GM23338 (cell line): ENCODE measurements at regions not wholly inside any gene's neighbourhood (a gene's known extent, or its start where the extent isn't known, plus 50 kb on each side); places are given as distances from the start of the nearest gene placed in this dataset.

Source experiments
- ATAC-seq: fragments of 200-7000 bp; cut with Tn5 transposase; 3 replicates; pipeline ENCODE4 v1.9.1; 2020
- DNase-seq: peaks from one replicate; pipeline ENCODE4 v3.0.0-alpha.2; 2015; ENCODE audit warnings: low spot score
- H2AFZ ChIP-seq: fragments of 200-600 bp; sonication (generic); 2 replicates; pipeline ENCODE4 v1.8.0; 2016; ENCODE audit warnings: antibody characterized with exemption, mild to moderate bottlenecking, moderate library complexity
- H3F3A ChIP-seq: fragments of 200-600 bp; sonication (generic); replicated peaks from 2 replicates; pipeline ENCODE4 v1.8.0; 2017; ENCODE audit warnings: antibody characterized with exemption, mixed run types, low read depth
- H3K27ac ChIP-seq: fragments of 200-600 bp; sonication (generic); 2 replicates; pipeline ENCODE4 v1.6.1; 2016; ENCODE audit warnings: low read depth
- H3K27me3 ChIP-seq: fragments of 200-600 bp; sonication (generic); 2 replicates; pipeline ENCODE4 v1.8.0; 2016; ENCODE audit warnings: mild to moderate bottlenecking, mixed run types, moderate library complexity; ENCODE audit not compliant: insufficient read depth
- H3K36me3 ChIP-seq: fragments of 200-600 bp; sonication (generic); 2 replicates; pipeline ENCODE4 v1.8.0; 2016; ENCODE audit warnings: mild to moderate bottlenecking; ENCODE audit not compliant: insufficient read depth
- H3K4me1 ChIP-seq: fragments of 200-600 bp; sonication (generic); 2 replicates; pipeline ENCODE4 v1.8.0; 2016; ENCODE audit warnings: mild to moderate bottlenecking, moderate library complexity; ENCODE audit not compliant: insufficient read depth
- H3K4me2 ChIP-seq: fragments of 200-600 bp; sonication (generic); 2 replicates; pipeline ENCODE4 v1.7.1; 2017; ENCODE audit warnings: mixed run types
- H3K4me3 ChIP-seq: fragments of 200-600 bp; sonication (generic); 2 replicates; pipeline ENCODE4 v1.6.1; 2016; ENCODE audit warnings: mixed run types
- H3K79me2 ChIP-seq: fragments of 200-600 bp; sonication (generic); replicated peaks from 2 replicates; pipeline ENCODE4 v1.8.0; 2017; ENCODE audit warnings: mild to moderate bottlenecking; ENCODE audit not compliant: insufficient read depth
- H3K9me2 ChIP-seq: fragments of 200-600 bp; sonication (generic); 2 replicates; pipeline ENCODE4 v1.8.0; 2017; ENCODE audit not compliant: insufficient read depth
- H4K20me1 ChIP-seq: fragments of 200-600 bp; sonication (generic); replicated peaks from 2 replicates; pipeline ENCODE4 v1.8.0; 2017; ENCODE audit warnings: mild to moderate bottlenecking; ENCODE audit not compliant: insufficient read depth
- H3K27ac Mint-ChIP-seq: 2 replicates; pipeline ENCODE4 v1.8.0; 2020; ENCODE audit warnings: inconsistent platforms, mild to moderate bottlenecking, moderate library complexity, mixed read lengths
- H3K27me3 Mint-ChIP-seq: 3 replicates; pipeline ENCODE4 v1.8.0; 2022; ENCODE audit warnings: low read depth, mild to moderate bottlenecking, moderate library complexity, mixed read lengths, inconsistent platforms; ENCODE audit not compliant: insufficient read depth, poor library complexity
- H3K36me3 Mint-ChIP-seq: 3 replicates; pipeline ENCODE4 v1.8.0; 2021; ENCODE audit warnings: low read depth, mild to moderate bottlenecking, inconsistent platforms, moderate library complexity, mixed read lengths
- H3K4me1 Mint-ChIP-seq: 3 replicates; pipeline ENCODE4 v1.8.0; 2020; ENCODE audit warnings: mild to moderate bottlenecking, inconsistent platforms, mixed read lengths
- H3K4me3 Mint-ChIP-seq: 3 replicates; pipeline ENCODE4 v1.8.0; 2021; ENCODE audit warnings: moderate library complexity, mild to moderate bottlenecking, inconsistent platforms, mixed read lengths
- H3K9me3 Mint-ChIP-seq: 3 replicates; pipeline ENCODE4 v1.8.0; 2020; ENCODE audit warnings: moderate library complexity, mild to moderate bottlenecking, inconsistent platforms, mixed read lengths
- CREB1 ChIP-seq: fragments of 250-450 bp; sonication (Bioruptor Pico); IDR thresholded peaks from 2 replicates; pipeline ENCODE4 v1.5.0; 2020; ENCODE audit warnings: low read depth, mild to moderate bottlenecking, moderate library complexity
- EZH2 ChIP-seq: fragments of 200-600 bp; sonication (generic); IDR thresholded peaks from one replicate; pipeline ENCODE4 v1.8.0; 2017; ENCODE audit warnings: antibody characterized with exemption, mild to moderate bottlenecking, low read depth; ENCODE audit not compliant: unreplicated experiment
- EZH2phosphoT487 ChIP-seq: fragments of 200-600 bp; sonication (generic); IDR thresholded peaks from one replicate; pipeline ENCODE4 v1.8.1; 2018; ENCODE audit warnings: antibody characterized with exemption; ENCODE audit not compliant: unreplicated experiment
- JUNB ChIP-seq: IDR thresholded peaks from one replicate; pipeline ENCODE4 v1.6.1; 2016; ENCODE audit warnings: antibody characterized with exemption; ENCODE audit not compliant: unreplicated experiment
- NANOG ChIP-seq: IDR thresholded peaks from 2 replicates; pipeline ENCODE4 v1.6.1; 2016; ENCODE audit warnings: antibody characterized with exemption, borderline replicate concordance
- POLR2AphosphoS5 ChIP-seq: IDR thresholded peaks from 2 replicates; pipeline ENCODE4 v1.6.1; 2016; ENCODE audit warnings: antibody characterized with exemption, low read depth
- STAT1 ChIP-seq: IDR thresholded peaks from one replicate; pipeline ENCODE4 v1.6.1; 2016; ENCODE audit warnings: antibody characterized with exemption; ENCODE audit not compliant: unreplicated experiment
- ZNF114 ChIP-seq: fragments of 250-450 bp; sonication (Bioruptor Pico); IDR thresholded peaks from 2 replicates; pipeline ENCODE4 v1.5.0; 2020; ENCODE audit warnings: mild to moderate bottlenecking, moderate library complexity
- ZNF331 ChIP-seq: fragments of 250-450 bp; sonication (Bioruptor Pico); IDR thresholded peaks from 2 replicates; pipeline ENCODE4 v1.5.0; 2020; ENCODE audit warnings: low read depth, mild to moderate bottlenecking, moderate library complexity
- TF ChIP-seq, protein P1 (sequence below), 2 experiments: fragments of 200-600 bp in 1 of 2; sonication (generic) in 1 of 2; conservative IDR thresholded peaks; 2 replicates each; pipeline versions ENCODE4 v1.5.1 to v1.6.1; 2016 to 2017; ENCODE audit warnings: antibody characterized with exemption in 2 of 2, low read depth in 2 of 2, mild to moderate bottlenecking in 2 of 2, moderate library complexity in 1 of 2
- TF ChIP-seq, protein P2 (sequence below): fragments of 250-450 bp; sonication (Bioruptor Pico); IDR thresholded peaks from 2 replicates; pipeline ENCODE4 v1.5.0; 2020; ENCODE audit warnings: mild to moderate bottlenecking, moderate library complexity
- TF ChIP-seq, protein P3 (sequence below): IDR thresholded peaks from 2 replicates; pipeline ENCODE4 v1.6.1; 2016; ENCODE audit warnings: antibody characterized with exemption
- TF ChIP-seq, protein P4 (sequence below): IDR thresholded peaks from one replicate; pipeline ENCODE4 v1.6.1; 2018; ENCODE audit warnings: antibody characterized with exemption; ENCODE audit not compliant: unreplicated experiment

DNA sequence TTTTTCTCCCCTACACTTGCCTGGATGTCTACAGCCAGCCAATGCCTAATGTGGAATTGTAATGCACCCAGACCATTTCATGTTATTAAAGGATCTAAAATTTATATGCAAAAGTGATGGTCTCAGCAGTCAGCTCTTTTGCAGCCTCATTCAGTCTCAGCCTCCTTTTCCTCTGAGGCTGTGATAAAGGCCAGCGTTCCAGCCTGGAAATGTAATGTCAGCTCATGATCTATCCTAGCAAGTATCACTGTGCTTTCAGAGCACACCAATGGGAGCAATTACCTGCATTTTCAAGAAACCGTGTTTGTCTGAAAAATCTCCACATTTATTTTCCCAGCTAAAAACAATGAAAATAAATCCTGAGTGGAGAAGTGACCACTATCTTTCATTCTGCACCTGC is 274.6 kb downstream of the CDH20 start:
- ATAC-seq = no peak
- H3K4me3 ChIP-seq = no peak overlapping the region
- no peaks in the 10 kb centered on the region for H4K20me1 ChIP-seq
- no peak overlapping the region for H3K4me2 ChIP-seq
- Mint-ChIP-seq H3K27ac (no peak overlapping the region), H3K36me3 (peaks cover 24% of the 10 kb centered on the region), H3K4me1 (peaks cover 28% of the 10 kb centered on the region), H3K9me3 (peaks cover 26% of the 10 kb centered on the region), H3K27me3 (no peaks in the 10 kb centered on the region), H3K4me3 (no peak overlapping the region)
- H3K4me1 ChIP-seq = peaks cover 32% of the 10 kb centered on the region
- H2AFZ ChIP-seq = no peak overlapping the region
- no peaks in the 10 kb centered on the region for H3F3A ChIP-seq
- DNase-seq = no peak
- H3K36me3 ChIP-seq = peaks cover 1% of the 10 kb centered on the region; the same call in 1 of the 2 replicates
- TF ChIP-seq POLR2AphosphoS5 (no peak), EZH2phosphoT487 (no peak), JUNB (no peak), ZNF114 (CRISPR knock-in tag) (no peak), NANOG (no peak), STAT1 (no peak), EZH2 (no peak), ZNF331 (CRISPR knock-in tag) (no peak), CREB1 (CRISPR knock-in tag) (no peak)
- TF ChIP-seq, protein P1, sequence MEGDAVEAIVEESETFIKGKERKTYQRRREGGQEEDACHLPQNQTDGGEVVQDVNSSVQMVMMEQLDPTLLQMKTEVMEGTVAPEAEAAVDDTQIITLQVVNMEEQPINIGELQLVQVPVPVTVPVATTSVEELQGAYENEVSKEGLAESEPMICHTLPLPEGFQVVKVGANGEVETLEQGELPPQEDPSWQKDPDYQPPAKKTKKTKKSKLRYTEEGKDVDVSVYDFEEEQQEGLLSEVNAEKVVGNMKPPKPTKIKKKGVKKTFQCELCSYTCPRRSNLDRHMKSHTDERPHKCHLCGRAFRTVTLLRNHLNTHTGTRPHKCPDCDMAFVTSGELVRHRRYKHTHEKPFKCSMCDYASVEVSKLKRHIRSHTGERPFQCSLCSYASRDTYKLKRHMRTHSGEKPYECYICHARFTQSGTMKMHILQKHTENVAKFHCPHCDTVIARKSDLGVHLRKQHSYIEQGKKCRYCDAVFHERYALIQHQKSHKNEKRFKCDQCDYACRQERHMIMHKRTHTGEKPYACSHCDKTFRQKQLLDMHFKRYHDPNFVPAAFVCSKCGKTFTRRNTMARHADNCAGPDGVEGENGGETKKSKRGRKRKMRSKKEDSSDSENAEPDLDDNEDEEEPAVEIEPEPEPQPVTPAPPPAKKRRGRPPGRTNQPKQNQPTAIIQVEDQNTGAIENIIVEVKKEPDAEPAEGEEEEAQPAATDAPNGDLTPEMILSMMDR (conservative IDR thresholded peaks at IDR 0.05; ENCODE audit: low read depth in 2 of 2) = no peak
- TF ChIP-seq, protein P2, sequence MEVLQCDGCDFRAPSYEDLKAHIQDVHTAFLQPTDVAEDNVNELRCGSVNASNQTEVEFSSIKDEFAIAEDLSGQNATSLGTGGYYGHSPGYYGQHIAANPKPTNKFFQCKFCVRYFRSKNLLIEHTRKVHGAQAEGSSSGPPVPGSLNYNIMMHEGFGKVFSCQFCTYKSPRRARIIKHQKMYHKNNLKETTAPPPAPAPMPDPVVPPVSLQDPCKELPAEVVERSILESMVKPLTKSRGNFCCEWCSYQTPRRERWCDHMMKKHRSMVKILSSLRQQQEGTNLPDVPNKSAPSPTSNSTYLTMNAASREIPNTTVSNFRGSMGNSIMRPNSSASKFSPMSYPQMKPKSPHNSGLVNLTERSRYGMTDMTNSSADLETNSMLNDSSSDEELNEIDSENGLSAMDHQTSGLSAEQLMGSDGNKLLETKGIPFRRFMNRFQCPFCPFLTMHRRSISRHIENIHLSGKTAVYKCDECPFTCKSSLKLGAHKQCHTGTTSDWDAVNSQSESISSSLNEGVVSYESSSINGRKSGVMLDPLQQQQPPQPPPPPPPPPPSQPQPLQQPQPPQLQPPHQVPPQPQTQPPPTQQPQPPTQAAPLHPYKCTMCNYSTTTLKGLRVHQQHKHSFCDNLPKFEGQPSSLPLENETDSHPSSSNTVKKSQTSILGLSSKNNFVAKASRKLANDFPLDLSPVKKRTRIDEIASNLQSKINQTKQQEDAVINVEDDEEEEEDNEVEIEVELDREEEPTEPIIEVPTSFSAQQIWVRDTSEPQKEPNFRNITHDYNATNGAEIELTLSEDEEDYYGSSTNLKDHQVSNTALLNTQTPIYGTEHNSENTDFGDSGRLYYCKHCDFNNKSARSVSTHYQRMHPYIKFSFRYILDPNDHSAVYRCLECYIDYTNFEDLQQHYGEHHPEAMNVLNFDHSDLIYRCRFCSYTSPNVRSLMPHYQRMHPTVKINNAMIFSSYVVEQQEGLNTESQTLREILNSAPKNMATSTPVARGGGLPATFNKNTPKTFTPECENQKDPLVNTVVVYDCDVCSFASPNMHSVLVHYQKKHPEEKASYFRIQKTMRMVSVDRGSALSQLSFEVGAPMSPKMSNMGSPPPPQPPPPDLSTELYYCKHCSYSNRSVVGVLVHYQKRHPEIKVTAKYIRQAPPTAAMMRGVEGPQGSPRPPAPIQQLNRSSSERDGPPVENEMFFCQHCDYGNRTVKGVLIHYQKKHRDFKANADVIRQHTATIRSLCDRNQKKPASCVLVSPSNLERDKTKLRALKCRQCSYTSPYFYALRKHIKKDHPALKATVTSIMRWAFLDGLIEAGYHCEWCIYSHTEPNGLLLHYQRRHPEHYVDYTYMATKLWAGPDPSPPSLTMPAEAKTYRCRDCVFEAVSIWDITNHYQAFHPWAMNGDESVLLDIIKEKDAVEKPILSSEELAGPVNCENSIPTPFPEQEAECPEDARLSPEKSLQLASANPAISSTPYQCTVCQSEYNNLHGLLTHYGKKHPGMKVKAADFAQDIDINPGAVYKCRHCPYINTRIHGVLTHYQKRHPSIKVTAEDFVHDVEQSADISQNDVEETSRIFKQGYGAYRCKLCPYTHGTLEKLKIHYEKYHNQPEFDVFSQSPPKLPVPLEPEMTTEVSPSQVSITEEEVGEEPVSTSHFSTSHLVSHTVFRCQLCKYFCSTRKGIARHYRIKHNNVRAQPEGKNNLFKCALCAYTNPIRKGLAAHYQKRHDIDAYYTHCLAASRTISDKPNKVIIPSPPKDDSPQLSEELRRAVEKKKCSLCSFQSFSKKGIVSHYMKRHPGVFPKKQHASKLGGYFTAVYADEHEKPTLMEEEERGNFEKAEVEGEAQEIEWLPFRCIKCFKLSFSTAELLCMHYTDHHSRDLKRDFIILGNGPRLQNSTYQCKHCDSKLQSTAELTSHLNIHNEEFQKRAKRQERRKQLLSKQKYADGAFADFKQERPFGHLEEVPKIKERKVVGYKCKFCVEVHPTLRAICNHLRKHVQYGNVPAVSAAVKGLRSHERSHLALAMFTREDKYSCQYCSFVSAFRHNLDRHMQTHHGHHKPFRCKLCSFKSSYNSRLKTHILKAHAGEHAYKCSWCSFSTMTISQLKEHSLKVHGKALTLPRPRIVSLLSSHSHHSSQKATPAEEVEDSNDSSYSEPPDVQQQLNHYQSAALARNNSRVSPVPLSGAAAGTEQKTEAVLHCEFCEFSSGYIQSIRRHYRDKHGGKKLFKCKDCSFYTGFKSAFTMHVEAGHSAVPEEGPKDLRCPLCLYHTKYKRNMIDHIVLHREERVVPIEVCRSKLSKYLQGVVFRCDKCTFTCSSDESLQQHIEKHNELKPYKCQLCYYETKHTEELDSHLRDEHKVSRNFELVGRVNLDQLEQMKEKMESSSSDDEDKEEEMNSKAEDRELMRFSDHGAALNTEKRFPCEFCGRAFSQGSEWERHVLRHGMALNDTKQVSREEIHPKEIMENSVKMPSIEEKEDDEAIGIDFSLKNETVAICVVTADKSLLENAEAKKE (CRISPR knock-in tag) = no peak
- TF ChIP-seq, protein P3, sequence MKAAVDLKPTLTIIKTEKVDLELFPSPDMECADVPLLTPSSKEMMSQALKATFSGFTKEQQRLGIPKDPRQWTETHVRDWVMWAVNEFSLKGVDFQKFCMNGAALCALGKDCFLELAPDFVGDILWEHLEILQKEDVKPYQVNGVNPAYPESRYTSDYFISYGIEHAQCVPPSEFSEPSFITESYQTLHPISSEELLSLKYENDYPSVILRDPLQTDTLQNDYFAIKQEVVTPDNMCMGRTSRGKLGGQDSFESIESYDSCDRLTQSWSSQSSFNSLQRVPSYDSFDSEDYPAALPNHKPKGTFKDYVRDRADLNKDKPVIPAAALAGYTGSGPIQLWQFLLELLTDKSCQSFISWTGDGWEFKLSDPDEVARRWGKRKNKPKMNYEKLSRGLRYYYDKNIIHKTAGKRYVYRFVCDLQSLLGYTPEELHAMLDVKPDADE = no peak
- TF ChIP-seq, protein P4, sequence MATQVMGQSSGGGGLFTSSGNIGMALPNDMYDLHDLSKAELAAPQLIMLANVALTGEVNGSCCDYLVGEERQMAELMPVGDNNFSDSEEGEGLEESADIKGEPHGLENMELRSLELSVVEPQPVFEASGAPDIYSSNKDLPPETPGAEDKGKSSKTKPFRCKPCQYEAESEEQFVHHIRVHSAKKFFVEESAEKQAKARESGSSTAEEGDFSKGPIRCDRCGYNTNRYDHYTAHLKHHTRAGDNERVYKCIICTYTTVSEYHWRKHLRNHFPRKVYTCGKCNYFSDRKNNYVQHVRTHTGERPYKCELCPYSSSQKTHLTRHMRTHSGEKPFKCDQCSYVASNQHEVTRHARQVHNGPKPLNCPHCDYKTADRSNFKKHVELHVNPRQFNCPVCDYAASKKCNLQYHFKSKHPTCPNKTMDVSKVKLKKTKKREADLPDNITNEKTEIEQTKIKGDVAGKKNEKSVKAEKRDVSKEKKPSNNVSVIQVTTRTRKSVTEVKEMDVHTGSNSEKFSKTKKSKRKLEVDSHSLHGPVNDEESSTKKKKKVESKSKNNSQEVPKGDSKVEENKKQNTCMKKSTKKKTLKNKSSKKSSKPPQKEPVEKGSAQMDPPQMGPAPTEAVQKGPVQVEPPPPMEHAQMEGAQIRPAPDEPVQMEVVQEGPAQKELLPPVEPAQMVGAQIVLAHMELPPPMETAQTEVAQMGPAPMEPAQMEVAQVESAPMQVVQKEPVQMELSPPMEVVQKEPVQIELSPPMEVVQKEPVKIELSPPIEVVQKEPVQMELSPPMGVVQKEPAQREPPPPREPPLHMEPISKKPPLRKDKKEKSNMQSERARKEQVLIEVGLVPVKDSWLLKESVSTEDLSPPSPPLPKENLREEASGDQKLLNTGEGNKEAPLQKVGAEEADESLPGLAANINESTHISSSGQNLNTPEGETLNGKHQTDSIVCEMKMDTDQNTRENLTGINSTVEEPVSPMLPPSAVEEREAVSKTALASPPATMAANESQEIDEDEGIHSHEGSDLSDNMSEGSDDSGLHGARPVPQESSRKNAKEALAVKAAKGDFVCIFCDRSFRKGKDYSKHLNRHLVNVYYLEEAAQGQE = no peak
- H3K79me2 ChIP-seq = no peaks in the 10 kb centered on the region
- H3K27me3 ChIP-seq = no peaks in the 10 kb centered on the region
- no peak overlapping the region; the same call in 1 of the 2 replicates for H3K27ac ChIP-seq
- 0 out of 2 replicates have a peak, but pooled peaks cover 3% of the 10 kb centered on the region for H3K9me2 ChIP-seq
